Suprapubic skin (tissue), 4 donors: ENCODE measurements at regions not wholly inside any gene's neighbourhood (a gene's known extent, or its start where the extent isn't known, plus 50 kb on each side); places are given as distances from the start of the nearest gene placed in this dataset.

ENCODE experiments used
- CTCF ChIP-seq, 2 donors: fragments of 200-600 bp in 1 of 2; fragments of 450-650 bp in 1 of 2; sonication (generic) in 1 of 2; IDR thresholded peaks; one replicate each; pipeline ENCODE4 v1.5.1; 2016 to 2019; ENCODE audit warnings: antibody characterized with exemption in 2 of 2, mild to moderate bottlenecking in 1 of 2, moderate library complexity in 1 of 2
- EP300 ChIP-seq: sonication (generic); formaldehyde crosslinking; IDR thresholded peaks from one replicate; pipeline ENCODE4 v1.6.1; 2017; ENCODE audit warnings: antibody characterized with exemption
- POLR2A ChIP-seq, 2 donors: fragments of 450-650 bp; IDR thresholded peaks; one replicate each; pipeline ENCODE4 v1.6.1; 2017; ENCODE audit warnings: antibody characterized with exemption in 2 of 2, mild to moderate bottlenecking in 2 of 2, moderate library complexity in 2 of 2
- POLR2AphosphoS5 ChIP-seq, 3 donors: sonication (generic); formaldehyde crosslinking; IDR thresholded peaks; one replicate each; pipeline ENCODE4 v1.6.1; 2017; ENCODE audit warnings: antibody characterized with exemption in 3 of 3

GRCh38 chr2:88815282-88815681, 123.8 kb downstream of the RPIA start:
- TF ChIP-seq POLR2AphosphoS5 (IDR thresholded peaks at IDR 0.05): no peak
- no peak for TF ChIP-seq POLR2A (IDR thresholded peaks at IDR 0.05)
- no peak for TF ChIP-seq CTCF (IDR thresholded peaks at IDR 0.05)
- TF ChIP-seq EP300: no peak
